Suppressor macrophage (primary cell): ENCODE measurements at regions not wholly inside any gene's neighbourhood (a gene's known extent, or its start where the extent isn't known, plus 50 kb on each side); places are given as distances from the start of the nearest gene placed in this dataset.
"Not testable (repeated sequence)": the region's sequence is repeated elsewhere in the genome, so short reads cannot be mapped to it uniquely, and the experiment has no call there.

Experiments used
- DNase-seq, 4 experiments: peaks; one replicate each; pipeline ENCODE4 v3.0.0-alpha.2; 2020 to 2022

DNA sequence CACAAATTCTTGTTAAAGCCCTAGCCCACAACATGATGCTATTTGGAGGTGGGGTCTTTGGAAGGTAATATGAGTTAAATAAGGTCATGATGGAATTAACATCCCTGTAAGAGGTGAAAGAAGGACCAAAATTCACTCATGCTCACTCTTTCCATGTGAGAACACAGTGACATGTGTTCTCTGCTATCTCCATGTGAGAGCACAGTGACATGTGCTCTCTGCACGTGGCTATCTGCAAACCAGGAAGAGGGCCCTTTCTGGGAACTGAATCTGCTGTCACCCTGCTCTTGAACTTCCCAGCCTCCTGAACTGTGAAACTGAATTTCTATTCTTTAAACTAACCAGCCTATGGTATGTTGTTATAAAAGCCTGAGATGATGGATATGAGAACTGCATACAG is 1159.4 kb upstream of the ADGRB3 start:
- no peak for DNase-seq

DNA sequence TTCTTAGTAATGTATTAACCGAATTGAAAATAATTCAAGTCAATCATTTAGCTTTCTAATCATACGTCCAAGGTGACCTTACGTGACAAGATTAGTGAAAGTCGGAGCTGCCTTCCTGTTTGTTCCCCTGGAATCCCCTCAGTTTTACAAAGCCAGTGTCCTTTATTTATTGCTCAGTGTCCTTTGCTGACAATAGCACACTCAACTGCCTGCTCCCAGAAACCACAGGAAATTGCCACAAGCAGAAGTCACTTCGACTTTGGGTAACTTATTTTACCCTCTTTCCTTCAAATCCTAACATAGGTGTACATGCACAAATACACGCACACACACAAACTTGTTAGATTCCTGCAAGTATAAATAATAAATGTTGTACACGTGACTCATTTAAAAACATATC is 1167.7 kb upstream of the ADGRB3 start:
- DNase-seq: no peak

DNA sequence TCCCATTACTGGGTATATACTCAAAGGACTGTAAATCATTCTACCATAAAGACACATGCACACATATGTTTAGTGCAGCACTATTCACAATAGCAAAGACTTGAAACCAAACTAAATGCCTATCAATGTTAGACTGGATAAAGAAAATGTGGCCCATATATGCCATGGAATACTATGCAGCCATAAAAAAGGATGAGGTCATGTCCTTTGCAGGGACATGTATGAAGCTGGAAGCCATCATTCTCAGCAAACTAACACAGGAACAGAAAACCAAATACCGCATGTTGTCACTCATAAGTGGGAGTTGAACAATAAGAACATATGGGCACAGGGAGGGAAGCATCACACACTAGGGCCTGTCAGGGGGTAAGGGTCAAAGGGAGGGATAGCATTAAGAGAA is 1172.4 kb upstream of the ADGRB3 start:
- DNase-seq: not testable (repeated sequence)

DNA sequence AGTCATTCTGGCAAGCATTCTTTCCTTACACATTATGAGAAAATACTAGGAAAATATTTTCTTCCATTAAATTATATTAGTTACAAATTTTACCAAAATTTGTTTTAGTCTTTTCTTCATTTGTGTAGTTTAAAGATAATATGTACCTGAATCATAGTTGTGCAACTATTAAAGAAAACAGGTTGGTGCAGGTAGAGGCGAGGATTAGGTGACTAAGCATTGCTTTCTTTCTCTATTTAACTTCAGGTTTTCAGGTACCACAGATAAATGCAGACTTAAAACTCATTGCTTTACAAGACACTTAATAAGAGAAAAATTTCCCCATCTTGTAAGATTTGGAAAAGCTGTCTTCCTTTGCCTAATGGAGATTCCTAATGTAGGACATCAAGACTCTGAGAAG is 1175.5 kb upstream of the ADGRB3 start:
- no peak for DNase-seq

DNA sequence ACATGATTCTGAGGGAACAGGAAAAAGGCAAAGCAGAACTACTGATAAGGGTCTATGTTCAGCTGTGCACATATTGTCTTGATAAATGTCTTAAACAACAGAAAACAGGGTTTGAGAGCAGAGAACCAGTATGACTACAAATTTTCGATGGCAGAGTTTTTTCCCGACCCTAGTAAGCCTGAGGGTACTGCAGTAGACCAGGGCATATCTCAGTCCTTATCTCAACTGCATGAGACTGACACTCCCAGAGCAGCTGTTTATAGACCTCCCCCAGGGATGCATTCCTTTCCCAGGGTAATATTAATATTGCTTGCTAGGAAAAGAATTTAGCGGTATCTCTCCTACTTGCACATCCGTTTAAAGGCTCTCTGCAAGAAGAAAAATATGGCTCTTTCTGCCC is 1176.8 kb upstream of the ADGRB3 start:
- no peak for DNase-seq

DNA sequence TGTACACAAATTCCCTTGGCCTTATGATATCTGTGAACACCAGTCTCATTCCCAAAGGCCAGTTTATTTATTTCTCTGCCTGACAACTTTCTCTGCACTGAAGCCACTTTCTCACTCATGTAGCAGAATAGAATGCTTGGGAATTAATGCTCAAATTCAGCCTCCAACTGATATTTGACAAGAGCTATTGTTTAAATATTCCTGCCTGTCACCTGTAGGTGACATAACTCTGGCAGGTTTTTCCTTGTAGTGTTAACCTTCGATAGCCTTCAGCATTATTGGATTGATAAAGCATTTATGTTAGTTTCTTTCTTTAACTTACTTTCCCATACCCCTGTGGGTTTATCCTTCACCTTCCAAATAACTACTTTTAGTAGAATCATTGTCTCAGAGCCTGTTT is 1183.2 kb upstream of the ADGRB3 start:
- no peak for DNase-seq

DNA sequence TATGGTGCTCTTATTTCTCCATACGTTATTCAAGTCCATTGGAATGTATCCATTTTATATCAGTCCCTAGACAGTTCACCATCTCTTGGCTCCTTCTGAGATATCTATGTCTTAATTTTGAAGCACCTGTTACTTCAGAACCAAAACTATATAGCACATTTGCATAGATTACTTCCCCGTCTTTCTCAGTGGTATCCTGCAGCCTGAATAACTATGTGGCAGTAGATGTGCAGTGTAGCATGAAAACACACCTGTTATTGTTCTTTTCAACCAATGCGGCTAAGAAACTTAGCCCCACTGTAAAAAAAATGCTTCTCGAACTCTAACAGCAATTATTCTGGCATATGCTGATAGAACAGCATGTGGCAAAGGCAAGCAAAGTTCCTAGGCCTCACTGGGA is 1184.4 kb upstream of the ADGRB3 start:
- no peak for DNase-seq

DNA sequence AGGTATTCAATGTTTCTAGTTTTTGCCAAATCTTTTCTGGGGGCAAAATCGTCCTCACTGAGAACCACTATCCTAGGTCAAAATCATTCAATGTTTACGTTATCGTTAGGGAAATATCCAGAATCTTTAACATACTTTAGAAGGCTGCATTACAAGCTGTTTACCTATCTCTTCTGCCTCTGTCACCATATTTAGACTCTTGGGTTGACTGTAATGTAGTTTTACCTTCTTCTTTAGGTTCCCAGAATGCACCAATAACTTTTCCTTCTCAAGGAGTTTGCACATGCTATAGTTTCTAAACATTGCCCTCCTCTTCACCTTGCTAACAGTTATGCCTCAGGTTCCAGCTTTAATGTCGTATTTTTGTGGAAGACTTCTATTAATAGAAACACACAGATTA is 1185.5 kb upstream of the ADGRB3 start:
- DNase-seq: no peak

DNA sequence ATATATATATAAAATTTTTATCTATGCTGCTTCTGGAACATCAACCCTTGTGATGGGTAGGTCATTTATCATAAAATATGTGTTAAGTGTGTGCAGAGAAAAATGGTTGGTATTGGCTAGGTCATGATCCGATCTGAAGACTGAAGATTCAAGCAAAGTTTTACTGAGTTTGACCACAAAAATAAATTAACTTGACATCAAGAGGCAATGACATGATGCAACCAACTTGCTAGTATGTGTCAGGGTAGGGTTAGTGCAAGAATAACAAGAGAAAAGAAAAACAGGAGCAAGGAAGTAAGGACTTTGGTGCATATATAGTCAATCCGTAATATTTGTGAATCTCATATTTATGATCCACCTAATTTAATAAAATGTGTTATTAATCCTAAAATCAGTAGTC is 1202.0 kb upstream of the ADGRB3 start:
- DNase-seq: no peak

DNA sequence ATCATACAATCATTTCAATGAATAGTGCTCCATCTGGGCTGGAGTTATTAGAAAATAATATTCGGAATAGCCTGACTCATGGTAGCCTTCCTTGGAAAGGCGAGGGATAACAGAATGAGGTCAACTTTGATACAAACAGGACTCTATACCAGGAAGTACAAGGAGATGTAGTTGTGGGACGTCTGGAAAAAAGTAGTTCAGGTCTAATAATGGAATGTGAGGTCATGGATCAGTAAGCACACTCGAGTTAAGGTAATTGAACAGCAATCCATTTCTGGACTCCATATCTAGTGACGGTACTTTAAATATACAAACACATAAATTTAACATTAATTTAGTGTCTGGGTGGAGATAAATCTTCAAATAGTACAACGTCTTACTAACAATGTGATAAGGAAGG is 1204.0 kb upstream of the ADGRB3 start:
- no peak for DNase-seq

DNA sequence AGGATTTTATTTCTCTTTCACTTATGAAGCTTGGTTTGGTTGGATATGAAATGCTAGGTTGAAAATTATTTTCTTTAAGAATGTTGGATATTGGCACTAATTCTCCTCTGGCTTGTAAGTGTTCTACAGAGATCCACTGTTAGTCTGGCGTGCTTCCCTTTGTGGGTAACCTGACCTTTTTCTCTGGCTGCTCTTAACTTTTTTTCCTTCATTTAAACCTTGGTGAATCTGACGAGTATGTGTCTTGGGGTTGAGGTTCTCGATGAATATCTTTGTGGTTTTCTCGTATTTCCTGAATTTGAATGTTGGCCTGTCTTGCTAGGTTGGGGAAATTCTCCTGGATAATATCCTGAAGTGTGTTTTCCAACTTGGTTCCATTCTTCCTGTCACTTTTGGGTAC is 1208.4 kb upstream of the ADGRB3 start:
- DNase-seq: not testable (repeated sequence)

DNA sequence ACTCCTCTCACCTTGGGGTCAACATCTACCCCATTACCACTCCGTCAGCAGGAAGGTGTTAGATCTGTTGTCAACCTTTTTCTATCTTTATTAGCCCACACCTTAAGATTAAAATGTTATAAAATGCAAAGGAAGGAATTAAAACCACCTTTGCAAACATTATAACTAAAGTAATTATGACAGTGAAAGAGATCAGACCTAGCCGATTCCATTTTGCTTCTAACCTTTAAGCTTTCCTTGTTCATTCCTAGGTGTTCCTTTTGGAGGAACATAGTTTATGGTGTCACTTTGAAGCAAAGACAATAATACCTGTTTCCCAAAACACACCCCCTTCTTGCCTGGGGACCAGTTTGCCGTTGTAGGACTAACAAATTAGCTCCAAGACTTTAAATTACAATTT is 1223.0 kb upstream of the ADGRB3 start:
- DNase-seq: no peak

DNA sequence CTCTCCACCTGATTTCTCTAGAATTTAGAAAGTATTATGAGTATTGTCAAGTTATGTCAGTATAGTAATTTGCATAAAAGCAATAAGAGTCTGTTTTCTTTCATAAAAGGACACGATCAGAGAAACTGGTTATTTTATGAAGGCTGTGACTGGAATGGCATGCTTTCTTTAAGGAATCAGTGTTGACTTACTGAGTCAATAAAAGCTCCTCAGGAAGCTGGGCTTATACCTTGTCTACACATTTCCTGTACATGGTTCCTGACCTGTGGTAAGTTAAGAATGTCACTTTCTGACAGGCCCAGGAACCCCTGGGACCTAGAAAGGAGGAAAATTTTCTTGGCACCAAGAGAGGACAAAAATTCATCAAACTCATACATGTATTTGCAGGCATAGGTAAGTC is 1224.0 kb upstream of the ADGRB3 start:
- DNase-seq: no peak

DNA sequence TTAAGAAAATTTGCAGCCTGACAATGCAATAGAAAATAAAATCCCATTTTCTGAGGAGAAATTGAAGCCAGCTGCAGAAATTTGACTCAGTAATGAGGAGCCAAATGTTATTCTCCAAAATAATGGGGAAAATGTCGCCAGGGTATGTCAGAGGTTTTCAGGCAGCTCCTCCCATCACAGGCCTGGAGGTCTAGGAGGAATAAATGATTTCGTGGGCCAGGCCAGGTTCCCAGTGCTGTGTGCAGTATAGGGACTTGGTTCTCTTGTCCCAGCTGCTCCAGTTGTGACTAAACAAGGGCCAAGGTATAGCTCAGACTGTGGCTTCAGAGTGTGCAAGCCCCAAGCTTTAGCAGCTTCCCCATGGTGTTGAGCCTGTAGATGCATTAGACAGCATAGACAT is 1240.8 kb upstream of the ADGRB3 start:
- DNase-seq: no peak

DNA sequence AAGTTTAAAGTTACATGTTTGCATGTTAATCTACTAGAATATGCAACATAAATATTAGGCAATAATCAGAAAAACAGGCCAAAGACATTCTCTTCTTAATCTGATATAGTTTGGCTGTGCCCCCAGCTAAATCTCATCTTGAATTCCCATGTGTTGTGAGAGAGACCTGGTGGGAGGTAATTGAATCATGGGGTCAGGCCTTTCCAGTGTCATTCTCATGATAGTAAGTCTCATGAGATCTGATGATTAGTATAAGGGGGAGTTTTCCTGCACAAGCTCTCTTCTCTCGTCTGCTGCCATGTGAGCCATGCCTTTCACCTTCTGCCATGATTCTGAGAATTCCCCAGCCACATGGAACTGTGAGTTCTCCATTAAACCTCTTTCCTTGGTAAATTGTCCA is 1241.7 kb upstream of the ADGRB3 start:
- no peak for DNase-seq

DNA sequence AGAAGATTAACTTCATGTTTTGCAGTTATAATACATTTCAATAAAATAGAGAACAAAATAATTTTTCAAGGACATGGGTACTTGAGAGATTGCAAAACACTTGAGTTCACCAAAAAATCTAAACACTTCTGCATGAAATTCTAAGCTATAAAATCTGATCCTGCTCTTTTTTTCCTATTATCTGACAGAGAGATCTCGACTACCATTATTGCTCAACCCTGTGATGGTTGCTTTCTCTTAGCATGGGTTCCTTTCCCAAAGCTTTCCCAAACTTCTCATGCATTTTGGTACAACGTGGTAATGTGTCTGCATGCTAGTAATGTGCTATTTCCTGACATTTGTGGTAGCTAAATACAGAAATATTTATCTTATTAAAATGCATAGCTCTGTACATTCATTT is 1243.1 kb upstream of the ADGRB3 start:
- DNase-seq: no peak

DNA sequence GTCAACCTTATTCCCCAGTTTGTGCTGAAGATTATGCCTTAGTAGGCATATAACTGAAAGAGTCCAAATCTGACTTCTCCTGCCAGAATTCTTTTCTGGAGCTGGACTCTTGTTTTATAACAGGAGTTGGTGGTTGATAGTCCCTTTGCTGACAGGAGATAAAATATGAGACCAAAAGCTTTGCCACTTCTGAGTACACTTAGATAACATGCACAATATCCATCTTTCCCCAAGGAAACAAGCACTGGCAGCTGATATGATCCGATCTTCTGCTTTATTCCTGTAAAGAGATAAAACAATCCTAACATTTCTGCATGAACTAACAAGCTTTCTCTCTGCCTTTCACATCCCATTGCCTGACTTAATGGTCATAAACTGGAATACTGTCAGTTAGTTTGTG is 1265.4 kb upstream of the ADGRB3 start:
- DNase-seq: no peak

DNA sequence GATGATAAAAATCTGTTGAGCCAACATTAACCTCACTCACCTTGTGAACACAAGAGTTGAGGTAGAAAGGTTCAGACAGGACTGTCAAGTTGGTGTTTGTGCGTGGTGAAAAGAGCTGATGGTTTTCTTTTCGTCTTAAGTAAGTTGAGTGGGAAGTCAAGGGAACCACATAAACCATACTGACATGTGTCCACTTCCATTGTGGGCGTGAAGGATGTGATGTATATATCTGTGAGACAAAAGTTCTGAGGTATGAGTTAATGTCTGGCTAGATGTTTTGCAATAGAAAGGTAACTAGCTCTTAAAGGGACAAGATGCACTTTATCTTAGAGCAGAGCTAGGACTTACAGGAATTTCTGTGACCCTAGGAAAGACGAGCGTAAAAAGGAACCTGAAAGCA is 1272.1 kb upstream of the ADGRB3 start:
- DNase-seq: no peak

DNA sequence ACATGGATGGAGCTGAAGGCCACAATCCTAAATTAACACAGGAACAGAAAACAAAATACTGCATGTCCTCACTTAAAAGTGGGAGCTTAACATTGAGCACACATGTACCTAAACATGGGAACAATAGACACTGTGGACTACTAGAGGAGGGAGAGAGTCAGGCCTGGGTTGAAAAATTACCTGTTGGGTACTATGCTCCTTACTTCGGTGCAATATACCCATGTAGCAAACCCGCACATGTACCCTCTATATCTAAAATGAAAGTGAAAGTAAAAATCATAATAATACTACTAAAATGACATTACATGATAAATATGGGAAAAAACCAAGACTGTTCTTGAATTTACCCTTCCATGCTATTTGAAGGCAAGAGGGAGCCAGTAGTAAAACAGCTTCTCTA is 1273.8 kb upstream of the ADGRB3 start:
- DNase-seq: no peak

DNA sequence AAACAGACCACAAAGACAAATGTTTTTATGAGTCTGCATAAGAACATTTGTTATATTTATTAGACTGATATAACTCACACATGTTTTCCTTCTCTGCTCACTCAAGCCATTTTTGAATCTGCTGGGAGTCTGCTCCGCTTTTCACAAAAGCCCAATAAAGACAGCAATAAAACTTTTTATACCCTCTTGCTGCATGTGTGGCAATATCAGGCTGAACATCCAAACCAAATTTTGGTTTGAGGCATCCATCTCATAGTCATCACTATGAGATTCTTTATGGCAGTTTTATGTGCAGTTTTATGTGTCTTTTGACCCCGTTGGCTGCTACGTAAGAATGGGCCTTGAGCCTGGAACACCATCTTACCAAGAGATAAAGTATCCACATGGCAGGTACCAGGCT is 1276.8 kb upstream of the ADGRB3 start:
- DNase-seq: no peak

DNA sequence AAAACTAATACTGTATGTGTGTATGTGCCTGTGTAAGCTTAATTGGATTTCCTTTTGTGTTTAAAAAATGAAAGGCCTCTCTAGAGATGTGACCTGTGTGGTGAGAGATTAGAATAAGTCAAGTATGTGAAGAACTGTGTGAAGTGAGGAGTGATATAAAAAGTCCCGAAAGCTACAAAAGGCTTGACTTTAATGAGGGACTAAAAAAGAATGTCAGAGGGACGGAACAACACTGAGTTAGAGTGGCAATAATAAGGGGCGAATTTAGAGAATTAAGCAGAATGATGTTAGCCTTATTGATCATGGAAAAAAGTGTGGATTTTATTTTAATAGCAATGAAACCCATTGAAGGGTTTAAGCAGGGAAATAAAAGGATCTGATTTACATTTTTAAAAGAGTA is 1281.2 kb upstream of the ADGRB3 start:
- no peak for DNase-seq

DNA sequence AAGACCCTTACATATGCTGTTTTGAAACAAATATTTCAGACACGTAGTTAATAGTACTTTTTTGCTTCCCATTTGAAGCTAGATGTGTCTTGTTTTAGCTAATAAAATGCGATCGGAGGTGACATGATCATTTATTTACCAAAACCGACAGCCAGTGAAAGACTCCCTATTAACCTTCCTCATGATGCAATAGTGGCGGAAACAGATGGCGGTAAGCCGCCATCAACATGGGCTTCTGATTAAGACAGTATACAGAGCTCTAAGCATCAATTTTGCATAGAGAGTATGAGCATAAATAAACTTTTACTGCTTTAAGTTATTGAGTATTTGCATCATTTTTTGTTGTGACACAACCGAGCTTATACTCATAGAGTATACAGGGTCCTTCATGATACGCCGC is 1282.4 kb upstream of the ADGRB3 start:
- DNase-seq: no peak

DNA sequence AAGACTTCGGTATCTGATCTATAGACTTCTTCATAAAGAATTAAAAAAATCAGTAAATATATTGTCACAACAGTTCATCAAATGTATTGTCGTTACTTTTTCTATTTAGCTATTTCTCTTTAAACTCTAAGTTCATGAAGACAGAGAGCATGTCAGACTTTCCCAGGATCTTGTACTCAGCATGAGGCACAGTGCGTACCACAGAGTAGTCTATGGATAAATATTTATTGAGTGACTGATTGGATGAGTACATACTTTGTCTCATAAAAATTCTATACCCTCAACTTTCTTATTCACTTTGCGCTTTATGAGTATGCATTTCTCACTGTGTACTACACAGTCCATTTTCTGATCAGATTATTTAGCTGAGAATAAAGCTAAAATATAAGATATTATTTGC is 1284.4 kb upstream of the ADGRB3 start:
- DNase-seq: no peak

DNA sequence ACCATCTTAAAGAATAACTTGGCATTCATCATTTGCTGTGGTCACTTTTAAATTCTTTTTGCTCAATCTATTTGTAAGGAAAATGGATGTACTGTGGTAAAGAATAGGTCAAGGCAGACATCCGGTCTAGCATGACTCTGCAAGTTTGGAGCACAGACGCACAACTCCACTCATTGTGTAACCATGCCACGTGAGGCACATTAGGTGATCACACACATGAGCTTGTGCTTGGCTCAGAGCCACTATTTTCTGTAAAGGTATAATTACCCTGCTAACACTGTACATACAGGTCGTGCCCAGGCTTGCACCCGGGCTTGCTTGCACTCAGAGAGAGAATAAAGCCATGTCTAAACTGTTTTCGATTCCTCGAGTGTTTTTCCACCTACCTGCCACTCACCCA is 1289.1 kb upstream of the ADGRB3 start:
- no peak for DNase-seq

DNA sequence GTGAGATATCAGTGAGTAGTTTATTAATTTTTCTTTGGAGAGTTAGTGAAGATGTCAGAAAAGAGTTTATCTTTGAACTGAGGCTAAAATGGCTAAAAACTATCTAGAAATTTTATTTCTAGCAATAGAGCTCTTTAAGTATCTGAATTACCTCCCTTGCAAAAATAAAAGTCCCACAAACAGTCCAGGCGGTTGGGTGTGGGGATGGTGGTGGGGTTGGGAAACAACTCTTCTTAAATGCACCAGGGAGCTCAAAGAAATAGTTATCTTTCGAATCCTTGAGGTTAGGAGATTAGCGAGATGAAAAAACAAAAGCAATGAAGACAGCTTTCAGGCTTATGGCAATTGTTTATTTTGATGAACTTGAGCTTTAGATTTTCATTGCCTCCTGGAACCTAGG is 1299.1 kb upstream of the ADGRB3 start:
- DNase-seq: no peak

DNA sequence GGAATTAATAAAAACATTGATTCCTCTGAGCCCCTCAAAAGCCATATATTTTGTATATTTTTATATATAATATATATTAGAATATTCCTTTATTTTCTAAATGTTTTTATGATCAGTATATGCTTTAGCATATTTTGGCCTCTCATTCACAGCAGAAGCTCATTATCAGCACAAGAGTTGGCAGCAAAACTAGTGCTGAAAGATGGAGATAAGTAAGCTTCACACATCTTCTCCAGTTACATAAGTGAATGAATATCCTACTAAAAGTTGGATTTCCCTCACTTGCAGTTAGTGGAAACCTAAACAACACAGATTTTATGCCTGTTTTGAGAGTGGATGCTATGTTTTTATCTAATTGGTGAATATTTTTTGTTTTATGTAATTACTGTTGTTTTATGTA is 1303.8 kb upstream of the ADGRB3 start:
- DNase-seq: no peak
